ENCODE measurements at regions not wholly inside any gene's neighbourhood (a gene's known extent, or its start where the extent isn't known, plus 50 kb on each side); places are given as distances from the start of the nearest gene placed in this dataset.

DNA sequence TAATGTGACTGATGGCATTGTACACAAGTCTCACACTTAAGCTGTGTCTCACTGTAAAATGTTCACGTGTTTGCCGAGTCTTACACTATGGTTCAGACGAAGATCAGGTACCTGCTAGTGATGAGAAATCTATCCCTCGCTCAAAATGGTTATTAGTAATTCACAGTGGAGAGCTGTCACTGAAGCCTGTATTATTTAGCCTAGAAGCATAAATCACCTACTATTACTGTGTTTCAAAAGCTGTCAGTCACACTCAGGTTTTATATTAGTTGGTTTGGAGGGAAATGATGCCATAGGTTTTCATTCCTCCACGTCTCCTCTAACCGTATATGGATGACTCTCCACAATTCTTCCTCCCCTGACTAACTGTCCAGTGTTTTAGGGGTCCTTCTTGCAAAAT, 292.4 kb upstream of the ZEB2 start:
- no peak overlapping the region for H3K4me3 ChIP-seq (ENCODE audit: low read length)
- no peaks in the 10 kb centered on the region for H3K9me3 ChIP-seq (replicated peaks; ENCODE audit: low read length)
- H3K4me2 ChIP-seq (ENCODE audit: low read length): no peak overlapping the region
- no peaks in the 10 kb centered on the region for H3K36me3 ChIP-seq (ENCODE audit: insufficient read depth, low read length)
- no peaks in the 10 kb centered on the region for H3K27me3 ChIP-seq (ENCODE audit: control insufficient read depth, insufficient read depth, low read length)
- H3K4me1 ChIP-seq (ENCODE audit: control insufficient read depth, insufficient read depth, low read length): no peaks in the 10 kb centered on the region
- H3K9ac ChIP-seq (ENCODE audit: low read depth, low read length): no peak overlapping the region

DNA sequence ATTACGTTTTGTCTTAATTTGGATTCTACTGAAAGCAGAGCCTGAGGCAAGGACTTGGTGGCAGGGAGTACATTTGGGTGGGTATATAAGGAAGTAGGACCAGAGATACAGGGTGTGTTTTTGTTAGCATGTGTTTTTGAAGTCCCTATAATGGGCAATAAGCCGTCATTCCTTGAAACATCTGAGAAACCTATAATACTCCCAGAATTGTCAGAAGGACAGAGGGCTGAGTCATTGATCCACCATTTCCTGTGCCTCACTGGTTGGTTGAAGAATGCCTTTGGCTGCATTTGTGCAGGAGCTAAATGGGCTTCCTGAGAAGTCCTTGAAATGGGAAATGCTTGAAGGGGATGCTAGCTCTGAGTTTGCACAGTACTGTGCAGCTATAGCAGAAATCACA, 281.8 kb upstream of the ZEB2 start:
- H3K4me1 ChIP-seq (ENCODE audit: control insufficient read depth, insufficient read depth, low read length): peaks cover 10% of the 10 kb centered on the region
- no peaks in the 10 kb centered on the region for H3K36me3 ChIP-seq (ENCODE audit: insufficient read depth, low read length)
- H3K4me3 ChIP-seq (ENCODE audit: low read length): no peak overlapping the region
- H3K27me3 ChIP-seq (ENCODE audit: control insufficient read depth, insufficient read depth, low read length): no peaks in the 10 kb centered on the region
- H3K9me3 ChIP-seq (replicated peaks; ENCODE audit: low read length): no peaks in the 10 kb centered on the region
- H3K4me2 ChIP-seq (ENCODE audit: low read length): no peak overlapping the region
- H3K9ac ChIP-seq (ENCODE audit: low read depth, low read length): no peak overlapping the region

DNA sequence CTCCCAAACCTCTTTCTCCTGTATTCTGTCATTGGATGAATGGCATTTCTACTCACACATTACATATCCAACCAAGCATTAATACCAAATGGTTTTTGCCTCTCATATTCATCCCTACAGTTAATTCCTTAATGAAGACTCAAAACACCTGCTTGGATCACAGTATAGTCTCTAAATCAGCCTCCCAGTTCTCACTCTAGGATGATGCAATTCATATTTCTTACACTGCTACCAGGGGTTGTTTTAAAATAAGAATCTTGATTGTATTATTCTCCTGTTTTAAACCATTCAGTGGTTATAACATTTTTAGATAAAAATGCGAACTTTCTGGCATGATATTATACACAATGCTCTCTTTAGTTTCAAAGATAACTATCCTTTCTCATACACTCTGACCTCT, 281.4 kb upstream of the ZEB2 start:
- Histone ChIP-seq H3K4me1 (ENCODE audit: control insufficient read depth, insufficient read depth, low read length) (peaks cover 10% of the 10 kb centered on the region), H3K27me3 (ENCODE audit: control insufficient read depth, insufficient read depth, low read length) (no peaks in the 10 kb centered on the region), H3K4me2 (ENCODE audit: low read length) (no peak overlapping the region), H3K9ac (ENCODE audit: low read depth, low read length) (no peak overlapping the region), H3K4me3 (ENCODE audit: low read length) (no peak overlapping the region), H3K36me3 (ENCODE audit: insufficient read depth, low read length) (no peaks in the 10 kb centered on the region), H3K9me3 (replicated peaks; ENCODE audit: low read length) (no peaks in the 10 kb centered on the region)

DNA sequence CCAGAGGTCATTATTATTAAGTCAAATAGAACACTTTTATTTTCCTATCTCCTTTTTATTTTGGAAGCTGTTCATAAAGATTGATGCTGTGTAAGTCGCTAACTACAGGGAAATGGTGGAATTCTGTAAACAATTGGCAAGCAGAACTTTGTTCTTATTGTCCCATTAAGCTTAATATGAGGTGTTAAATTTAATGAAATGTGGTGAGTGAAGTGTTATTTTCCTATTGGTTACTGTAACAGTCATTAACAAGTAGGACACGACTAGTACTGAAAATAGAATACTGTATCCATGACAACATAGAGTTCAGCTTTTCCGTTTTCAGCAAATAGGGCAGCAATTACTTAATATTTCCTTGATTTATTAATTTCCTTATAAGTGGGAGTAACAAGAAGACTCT, 279.1 kb upstream of the ZEB2 start:
- H3K4me1 ChIP-seq (ENCODE audit: control insufficient read depth, insufficient read depth, low read length): peaks cover 10% of the 10 kb centered on the region
- no peak overlapping the region for H3K4me3 ChIP-seq (ENCODE audit: low read length)
- H3K9me3 ChIP-seq (replicated peaks; ENCODE audit: low read length): no peaks in the 10 kb centered on the region
- H3K36me3 ChIP-seq (ENCODE audit: insufficient read depth, low read length): no peaks in the 10 kb centered on the region
- no peak overlapping the region for H3K4me2 ChIP-seq (ENCODE audit: low read length)
- H3K27me3 ChIP-seq (ENCODE audit: control insufficient read depth, insufficient read depth, low read length): no peaks in the 10 kb centered on the region
- no peak overlapping the region for H3K9ac ChIP-seq (ENCODE audit: low read depth, low read length)

DNA sequence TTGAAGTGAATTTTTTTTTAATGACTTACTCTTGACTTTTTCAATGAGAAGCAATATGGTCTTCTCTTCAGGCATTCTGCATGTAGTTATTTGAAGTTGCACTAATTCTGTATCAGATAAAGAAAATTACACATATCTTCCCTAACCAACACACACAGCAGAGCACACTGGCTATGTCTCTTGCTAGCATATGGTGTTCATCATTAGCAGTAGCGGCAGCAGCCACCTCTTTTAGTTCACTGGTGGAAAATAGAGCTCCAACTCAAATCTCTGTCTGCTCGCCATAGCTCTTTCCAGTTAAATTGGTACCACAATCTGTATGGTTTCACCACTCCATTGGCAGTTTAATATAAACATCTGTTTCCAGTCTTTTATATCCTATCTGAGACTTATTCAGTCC, 278.1 kb upstream of the ZEB2 start:
- H3K27me3 ChIP-seq (ENCODE audit: control insufficient read depth, insufficient read depth, low read length): no peaks in the 10 kb centered on the region
- H3K4me3 ChIP-seq (ENCODE audit: low read length): no peak overlapping the region
- no peak overlapping the region for H3K9ac ChIP-seq (ENCODE audit: low read depth, low read length)
- H3K9me3 ChIP-seq (replicated peaks; ENCODE audit: low read length): no peaks in the 10 kb centered on the region
- no peak overlapping the region for H3K4me2 ChIP-seq (ENCODE audit: low read length)
- H3K36me3 ChIP-seq (ENCODE audit: insufficient read depth, low read length): no peaks in the 10 kb centered on the region
- peaks cover 10% of the 10 kb centered on the region for H3K4me1 ChIP-seq (ENCODE audit: control insufficient read depth, insufficient read depth, low read length)

DNA sequence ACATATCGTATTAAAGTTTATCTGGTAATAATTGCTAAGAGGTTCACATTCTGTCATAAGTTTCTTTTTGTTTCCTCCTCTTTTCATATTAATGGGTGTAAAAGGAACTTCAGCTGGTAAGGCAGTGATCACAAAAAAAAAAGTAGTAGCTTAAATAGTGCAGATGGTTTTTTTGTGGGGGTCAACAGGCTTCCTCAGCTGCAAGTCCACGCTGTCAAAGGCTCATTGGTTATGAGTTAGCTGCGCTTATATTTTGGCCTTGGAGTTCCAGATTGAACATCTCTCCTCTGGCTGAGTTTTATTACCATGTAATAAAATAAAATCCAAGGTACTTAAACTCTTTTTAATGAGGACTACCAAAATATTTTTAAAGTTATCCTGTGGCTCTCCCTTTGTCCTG, 277.0 kb upstream of the ZEB2 start:
- H3K4me2 ChIP-seq (ENCODE audit: low read length): no peak overlapping the region
- H3K4me1 ChIP-seq (ENCODE audit: control insufficient read depth, insufficient read depth, low read length): peaks cover 6% of the 10 kb centered on the region
- H3K4me3 ChIP-seq (ENCODE audit: low read length): no peak overlapping the region
- no peaks in the 10 kb centered on the region for H3K27me3 ChIP-seq (ENCODE audit: control insufficient read depth, insufficient read depth, low read length)
- H3K9me3 ChIP-seq (replicated peaks; ENCODE audit: low read length): no peaks in the 10 kb centered on the region
- no peaks in the 10 kb centered on the region for H3K36me3 ChIP-seq (ENCODE audit: insufficient read depth, low read length)
- no peak overlapping the region for H3K9ac ChIP-seq (ENCODE audit: low read depth, low read length)

DNA sequence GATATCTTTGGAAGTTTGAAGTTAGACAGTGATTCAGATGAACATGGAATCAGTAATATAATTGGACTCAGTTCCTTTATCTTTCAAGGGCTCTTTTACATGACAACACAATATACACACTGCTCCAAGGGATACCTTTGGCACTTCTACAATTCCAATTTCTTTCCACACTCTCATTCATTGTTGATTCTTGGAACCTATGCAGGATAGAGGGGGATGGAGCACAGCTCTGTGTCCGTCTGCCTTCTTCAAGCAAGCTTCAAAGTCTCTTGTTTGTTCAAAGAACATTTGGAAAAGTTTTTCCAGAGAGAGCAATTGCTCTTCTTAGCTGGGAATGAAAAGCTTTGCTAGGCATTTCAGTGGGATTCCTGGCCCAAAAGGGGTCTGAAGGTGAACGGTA, 276.2 kb upstream of the ZEB2 start:
- H3K9me3 ChIP-seq (replicated peaks; ENCODE audit: low read length): no peaks in the 10 kb centered on the region
- H3K4me2 ChIP-seq (ENCODE audit: low read length): no peak overlapping the region
- H3K36me3 ChIP-seq (ENCODE audit: insufficient read depth, low read length): no peaks in the 10 kb centered on the region
- H3K4me3 ChIP-seq (ENCODE audit: low read length): no peak overlapping the region
- H3K9ac ChIP-seq (ENCODE audit: low read depth, low read length): no peak overlapping the region
- no peaks in the 10 kb centered on the region for H3K27me3 ChIP-seq (ENCODE audit: control insufficient read depth, insufficient read depth, low read length)
- H3K4me1 ChIP-seq (ENCODE audit: control insufficient read depth, insufficient read depth, low read length): no peaks in the 10 kb centered on the region

DNA sequence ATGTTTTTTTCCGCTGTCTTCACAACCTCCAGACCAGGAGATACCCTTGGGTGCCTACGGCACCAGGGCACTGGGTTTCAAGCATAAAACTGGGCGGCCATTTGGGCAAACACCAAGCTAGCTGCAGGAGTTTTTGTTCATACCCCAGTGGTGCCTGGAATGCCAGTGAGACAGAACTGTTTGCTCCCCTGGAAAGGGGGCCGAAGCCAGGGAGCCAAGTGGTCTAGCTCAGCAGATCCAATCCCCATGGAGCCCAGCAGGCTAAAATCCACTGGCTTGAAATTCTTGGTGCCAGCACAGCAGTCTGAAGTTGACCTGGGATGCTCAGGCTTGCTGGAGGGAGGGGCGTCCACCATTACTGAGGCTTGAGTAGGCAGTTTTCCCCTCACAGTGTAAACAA, 265.3 kb upstream of the ZEB2 start:
- H3K9ac ChIP-seq (ENCODE audit: low read depth, low read length): no peak overlapping the region
- no peaks in the 10 kb centered on the region for H3K36me3 ChIP-seq (ENCODE audit: insufficient read depth, low read length)
- no peaks in the 10 kb centered on the region for H3K4me1 ChIP-seq (ENCODE audit: control insufficient read depth, insufficient read depth, low read length)
- H3K9me3 ChIP-seq (replicated peaks; ENCODE audit: low read length): no peaks in the 10 kb centered on the region
- no peak overlapping the region for H3K4me2 ChIP-seq (ENCODE audit: low read length)
- no peaks in the 10 kb centered on the region for H3K27me3 ChIP-seq (ENCODE audit: control insufficient read depth, insufficient read depth, low read length)
- no peak overlapping the region for H3K4me3 ChIP-seq (ENCODE audit: low read length)

DNA sequence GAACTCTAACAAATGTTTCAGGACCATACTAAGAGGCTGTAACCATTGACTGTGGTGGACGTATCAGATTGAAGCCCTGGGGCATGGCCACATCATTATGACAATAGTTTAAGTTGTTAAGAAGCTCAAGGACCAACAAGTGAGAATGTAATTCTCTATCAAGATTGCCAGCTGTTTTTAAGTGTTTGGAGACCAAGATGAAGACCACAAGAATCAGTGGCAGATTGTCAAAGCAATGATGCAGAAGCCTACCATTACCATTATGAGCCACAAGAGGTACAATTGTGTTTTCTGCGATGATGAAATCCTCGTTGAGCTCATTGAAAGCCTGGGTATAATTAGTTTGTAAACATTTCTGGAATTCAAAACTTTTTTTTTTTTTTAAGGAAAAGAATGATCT, 261.1 kb upstream of the ZEB2 start:
- H3K27me3 ChIP-seq (ENCODE audit: control insufficient read depth, insufficient read depth, low read length): no peaks in the 10 kb centered on the region
- H3K4me2 ChIP-seq (ENCODE audit: low read length): no peak overlapping the region
- H3K9ac ChIP-seq (ENCODE audit: low read depth, low read length): no peak overlapping the region

DNA sequence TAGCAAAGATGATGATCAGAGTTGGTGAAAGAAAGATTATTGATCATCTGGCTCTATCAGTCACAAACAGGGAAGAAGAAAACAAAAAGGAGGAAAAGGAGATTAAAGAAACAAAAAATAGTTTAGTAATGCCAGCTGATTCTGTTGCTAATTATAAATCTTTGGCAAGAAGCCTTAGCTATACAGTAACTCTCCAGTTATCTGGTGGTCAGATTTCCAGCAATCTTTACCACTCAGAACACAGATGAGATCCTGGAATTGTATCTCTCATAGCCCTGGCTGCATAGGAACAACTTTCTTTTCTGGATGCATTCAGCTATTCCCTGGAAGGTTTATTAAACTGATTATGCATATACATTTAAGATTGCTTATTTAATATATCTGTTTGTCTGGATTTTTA, 256.8 kb upstream of the ZEB2 start:
- H3K4me1 ChIP-seq (ENCODE audit: control insufficient read depth, insufficient read depth, low read length): no peaks in the 10 kb centered on the region
- H3K36me3 ChIP-seq (ENCODE audit: insufficient read depth, low read length): no peaks in the 10 kb centered on the region

More for the DNA sequence above, 261.1 kb upstream of the ZEB2 start:
- no peaks in the 10 kb centered on the region for H3K9me3 ChIP-seq (replicated peaks; ENCODE audit: low read length)
- no peaks in the 10 kb centered on the region for H3K36me3 ChIP-seq (ENCODE audit: insufficient read depth, low read length)
- no peaks in the 10 kb centered on the region for H3K4me1 ChIP-seq (ENCODE audit: control insufficient read depth, insufficient read depth, low read length)
- H3K4me3 ChIP-seq (ENCODE audit: low read length): no peak overlapping the region

DNA sequence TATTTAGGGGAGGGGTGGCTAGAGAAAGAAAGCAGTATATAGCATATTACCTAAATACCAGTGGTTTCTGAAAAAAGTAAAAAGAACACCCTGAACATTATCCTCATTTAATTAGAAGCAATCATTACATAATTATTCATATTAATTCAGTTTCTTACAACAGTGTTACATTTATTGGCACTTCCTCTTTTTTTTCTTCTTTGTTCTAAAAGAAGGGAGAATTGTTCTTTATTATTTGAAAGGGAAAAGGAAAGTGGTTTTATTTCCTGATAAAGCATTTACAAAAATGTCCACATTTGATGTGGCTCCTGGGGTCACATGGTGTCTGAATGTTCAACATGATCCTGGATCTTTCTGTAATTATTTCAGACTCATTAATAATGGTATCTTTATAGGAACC, 254.9 kb upstream of the ZEB2 start:
- Histone ChIP-seq H3K4me2 (ENCODE audit: low read length) (no peak overlapping the region), H3K9ac (ENCODE audit: low read depth, low read length) (no peak overlapping the region), H3K4me3 (ENCODE audit: low read length) (no peak overlapping the region), H3K27me3 (ENCODE audit: control insufficient read depth, insufficient read depth, low read length) (no peaks in the 10 kb centered on the region), H3K4me1 (ENCODE audit: control insufficient read depth, insufficient read depth, low read length) (no peaks in the 10 kb centered on the region), H3K9me3 (replicated peaks; ENCODE audit: low read length) (no peaks in the 10 kb centered on the region), H3K36me3 (ENCODE audit: insufficient read depth, low read length) (no peaks in the 10 kb centered on the region)

More for the DNA sequence above, 256.8 kb upstream of the ZEB2 start:
- Histone ChIP-seq H3K4me2 (ENCODE audit: low read length) (no peak overlapping the region), H3K9me3 (replicated peaks; ENCODE audit: low read length) (no peaks in the 10 kb centered on the region), H3K4me3 (ENCODE audit: low read length) (no peak overlapping the region), H3K9ac (ENCODE audit: low read depth, low read length) (no peak overlapping the region), H3K27me3 (ENCODE audit: control insufficient read depth, insufficient read depth, low read length) (no peaks in the 10 kb centered on the region)

DNA sequence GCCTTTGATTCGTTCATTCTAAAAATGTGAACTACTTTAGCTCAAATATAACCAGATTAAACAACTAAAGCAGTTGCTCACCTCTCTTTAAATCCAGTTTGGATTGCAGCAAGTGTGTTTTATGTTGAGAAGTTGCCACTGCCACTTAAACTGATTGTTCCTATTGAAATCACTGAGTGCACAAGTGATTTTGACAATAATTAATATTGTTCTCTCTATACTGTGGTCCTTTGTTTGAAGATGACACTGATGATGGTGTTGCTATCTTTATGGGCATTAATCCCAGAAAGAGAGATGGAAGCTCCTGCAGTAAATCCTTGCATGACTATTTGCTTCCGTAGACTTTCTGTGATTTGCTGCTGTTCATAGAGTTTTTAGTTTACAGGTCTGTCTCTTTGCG, 251.4 kb upstream of the ZEB2 start:
- no peaks in the 10 kb centered on the region for H3K4me1 ChIP-seq (ENCODE audit: control insufficient read depth, insufficient read depth, low read length)
- H3K27me3 ChIP-seq (ENCODE audit: control insufficient read depth, insufficient read depth, low read length): no peaks in the 10 kb centered on the region
- H3K9ac ChIP-seq (ENCODE audit: low read depth, low read length): no peak overlapping the region
- H3K4me2 ChIP-seq (ENCODE audit: low read length): no peak overlapping the region
- no peaks in the 10 kb centered on the region for H3K9me3 ChIP-seq (replicated peaks; ENCODE audit: low read length)
- H3K36me3 ChIP-seq (ENCODE audit: insufficient read depth, low read length): no peaks in the 10 kb centered on the region
- no peak overlapping the region for H3K4me3 ChIP-seq (ENCODE audit: low read length)

Data from skeletal muscle satellite cell (primary cell).